HG03439 (cell line): ENCODE measurements at regions not wholly inside any gene's neighbourhood (a gene's known extent, or its start where the extent isn't known, plus 50 kb on each side); places are given as distances from the start of the nearest gene placed in this dataset.
"Not testable (repeated sequence)": the region's sequence is repeated elsewhere in the genome, so short reads cannot be mapped to it uniquely, and the experiment has no call there.

Experiments used
- ATAC-seq: cut with Tn5 transposase; IDR thresholded peaks from one replicate; pipeline ENCODE4 v1.9.1; 2021; ENCODE audit warnings: mild to moderate bottlenecking, moderate library complexity; ENCODE audit not compliant: unreplicated experiment

- no peak for ATAC-seq
These were observed 50.9 kb upstream of the OSTN start for GRCh38 chr3:191148131-191148530.

- ATAC-seq = no peak
These were observed 55.8 kb upstream of the OSTN start for GRCh38 chr3:191143224-191143623.

GRCh38 chr3:191141728-191142127, 57.3 kb upstream of the OSTN start:
- ATAC-seq = no peak

GRCh38 chr3:191139736-191140135, 59.3 kb upstream of the OSTN start:
- peak; percentile 64 for ATAC-seq

- no peak for ATAC-seq
These were observed 60.1 kb upstream of the OSTN start for GRCh38 chr3:191138937-191139336.

- no peak for ATAC-seq
These were observed 61.3 kb upstream of the OSTN start for GRCh38 chr3:191137708-191138107.

GRCh38 chr3:191136347-191136746, 62.7 kb upstream of the OSTN start:
- no peak for ATAC-seq

GRCh38 chr3:191135175-191135574, 63.9 kb upstream of the OSTN start:
- ATAC-seq = no peak

GRCh38 chr3:191133359-191133758, 65.7 kb upstream of the OSTN start:
- no peak for ATAC-seq

- no peak for ATAC-seq
These were observed 67.7 kb upstream of the OSTN start for GRCh38 chr3:191131305-191131704.

GRCh38 chr3:191124891-191125290, 74.2 kb upstream of the OSTN start:
- ATAC-seq = not testable (repeated sequence)

- ATAC-seq = no peak
These were observed 75.1 kb upstream of the OSTN start for GRCh38 chr3:191123946-191124345.

GRCh38 chr3:191123231-191123630, 75.8 kb upstream of the OSTN start:
- ATAC-seq = no peak

GRCh38 chr3:191120447-191121298, 78.4 kb upstream of the OSTN start:
- no peak for ATAC-seq

GRCh38 chr3:191119415-191120295, 79.4 kb upstream of the OSTN start:
- no peak for ATAC-seq

GRCh38 chr3:191111722-191112121, 87.3 kb upstream of the OSTN start:
- ATAC-seq = no peak

- no peak for ATAC-seq
These were observed 93.6 kb upstream of the OSTN start for GRCh38 chr3:191105418-191105817.

GRCh38 chr3:191100516-191100915, 98.5 kb upstream of the OSTN start:
- ATAC-seq = no peak

GRCh38 chr3:191094057-191094845, 104.8 kb upstream of the OSTN start:
- ATAC-seq = no peak

GRCh38 chr3:191087391-191087790, 111.7 kb upstream of the OSTN start:
- no peak for ATAC-seq

- ATAC-seq = no peak
These were observed 114.0 kb upstream of the OSTN start for GRCh38 chr3:191085091-191085490.
